SK-N-SH treated with all-trans-retinoic acid at 6 μM for 48 hours (cell line): ENCODE measurements at regions not wholly inside any gene's neighbourhood (a gene's known extent, or its start where the extent isn't known, plus 50 kb on each side); places are given as distances from the start of the nearest gene placed in this dataset.
"Not testable (repeated sequence)": the region's sequence is repeated elsewhere in the genome, so short reads cannot be mapped to it uniquely, and the experiment has no call there.

Experiments
- CREB5 ChIP-seq: fragments of 250-450 bp; sonication (Bioruptor Pico); IDR thresholded peaks from 2 replicates; pipeline ENCODE4 v1.5.1; 2020; ENCODE audit warnings: low read depth, mild to moderate bottlenecking, moderate library complexity
- OSR1 ChIP-seq: fragments of 250-450 bp; sonication (Bioruptor Pico); IDR thresholded peaks from 2 replicates; pipeline ENCODE4 v1.8.0; 2022; ENCODE audit warnings: moderate library complexity, mild to moderate bottlenecking, inconsistent platforms
- PATZ1 ChIP-seq: fragments of 250-450 bp; sonication (Bioruptor Pico); IDR thresholded peaks from 2 replicates; pipeline ENCODE4 v1.8.0; 2020; ENCODE audit warnings: mild to moderate bottlenecking, moderate library complexity, borderline replicate concordance
- ZC3H10 ChIP-seq: fragments of 250-450 bp; sonication (Bioruptor Pico); IDR thresholded peaks from 2 replicates; pipeline ENCODE4 v1.5.1; 2021; ENCODE audit warnings: mild to moderate bottlenecking, moderate library complexity
- ZFP30 ChIP-seq: fragments of 450-650 bp; formaldehyde crosslinking; IDR thresholded peaks from 2 replicates; pipeline ENCODE4 v1.5.0; 2022; ENCODE audit warnings: mild to moderate bottlenecking, moderate library complexity

GRCh38 chr18:10150576-10150975 lies 236.8 kb downstream of the VAPA start:
- TF ChIP-seq ZFP30, PATZ1, ZC3H10, OSR1, CREB5 (CRISPR knock-in tag): not testable (repeated sequence)
